HUES64 (cell line): ENCODE measurements at regions not wholly inside any gene's neighbourhood (a gene's known extent, or its start where the extent isn't known, plus 50 kb on each side); places are given as distances from the start of the nearest gene placed in this dataset.
"Not testable (repeated sequence)": the region's sequence is repeated elsewhere in the genome, so short reads cannot be mapped to it uniquely, and the experiment has no call there.

Source experiments
- H3K27ac ChIP-seq: 2 replicates; pipeline ENCODE4 v1.7.0; 2013; ENCODE audit warnings: low read depth, low read length, inconsistent platforms
- H3K27me3 ChIP-seq: 2 replicates; pipeline ENCODE4 v1.6.1; 2013; ENCODE audit warnings: mild to moderate bottlenecking, low read length; ENCODE audit not compliant: insufficient read depth
- H3K36me3 ChIP-seq: 2 replicates; pipeline ENCODE4 v1.6.1; 2013; ENCODE audit warnings: mild to moderate bottlenecking, low read length; ENCODE audit not compliant: insufficient read depth
- H3K4me1 ChIP-seq: 2 replicates; pipeline ENCODE4 v1.6.1; 2013; ENCODE audit warnings: mild to moderate bottlenecking, low read length, moderate library complexity; ENCODE audit not compliant: insufficient read depth
- H3K4me3 ChIP-seq: 2 replicates; pipeline ENCODE4 v1.5.1; 2013; ENCODE audit warnings: mild to moderate bottlenecking, low read length, moderate library complexity
- H3K9ac ChIP-seq: 2 replicates; pipeline ENCODE4 v1.6.1; 2013; ENCODE audit warnings: mild to moderate bottlenecking, low read depth, low read length
- H3K9me3 ChIP-seq: 2 replicates; pipeline ENCODE4 v1.6.1; 2013; ENCODE audit warnings: low read depth, low read length; ENCODE audit not compliant: insufficient read depth
- WGBS: fragments of 150-250, 120-280 bp; methylation state at CpG from one replicate; pipeline ENCODE4 v1.1.7; 2013; ENCODE audit warnings: missing lambda C conversion rate; 5-methylcytosine and 5-hydroxymethylcytosine counted together

DNA sequence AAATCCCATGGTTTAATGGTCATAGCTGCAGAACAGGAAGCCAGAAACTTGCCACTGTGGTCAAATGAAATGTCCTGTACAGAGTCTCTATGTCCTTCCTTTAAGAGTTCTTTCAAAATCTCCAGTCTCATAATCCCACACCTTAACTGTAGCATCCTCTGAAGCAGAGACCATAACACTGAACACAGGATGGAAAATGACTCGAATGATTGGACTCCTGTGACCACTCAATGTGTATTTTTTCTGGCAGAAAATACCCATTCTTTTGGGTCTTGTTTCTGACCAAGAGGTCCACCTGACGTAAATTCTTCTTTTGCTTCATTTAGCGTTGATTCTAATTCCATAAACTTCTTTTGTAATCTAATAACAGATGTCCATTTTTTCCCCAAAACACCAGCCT is 181.4 kb upstream of the PLGLB2 start:
- H3K4me3 ChIP-seq, H3K27me3 ChIP-seq, H3K27ac ChIP-seq, H3K9ac ChIP-seq, H3K36me3 ChIP-seq, H3K4me1 ChIP-seq, H3K9me3 ChIP-seq: not testable (repeated sequence)
- WGBS = 93% methylated on average over 3 of the region's 3 CpGs

DNA sequence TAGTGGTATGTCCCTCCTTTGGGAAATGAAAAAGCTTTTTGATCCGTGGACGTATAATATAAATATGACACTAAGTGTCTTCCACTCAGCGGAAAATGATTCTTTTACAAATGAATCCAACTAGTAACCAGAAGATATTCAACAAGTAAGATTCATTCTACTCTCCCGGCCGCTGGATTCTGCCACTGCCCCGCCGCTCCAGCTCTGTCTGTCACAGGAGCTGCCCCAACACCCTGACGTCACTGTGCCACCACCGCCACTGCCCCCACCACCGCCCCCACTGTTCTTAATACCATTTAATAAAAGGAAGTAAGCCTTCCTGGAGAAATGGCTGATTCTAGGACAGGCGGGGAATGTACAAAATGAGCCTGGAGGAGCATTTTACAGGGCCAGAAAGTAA is 180.8 kb upstream of the PLGLB2 start:
- not testable (repeated sequence) for H3K27ac ChIP-seq, H3K36me3 ChIP-seq
- 97% methylated on average over 6 of the region's 11 CpGs for WGBS

GRCh38 chr2:87567912-87568311 is 180.0 kb upstream of the PLGLB2 start:
- not testable (repeated sequence) for H3K4me1 ChIP-seq, H3K27ac ChIP-seq, H3K36me3 ChIP-seq, H3K9me3 ChIP-seq, H3K4me3 ChIP-seq, H3K27me3 ChIP-seq, H3K9ac ChIP-seq
- 88% methylated on average over 2 of the region's 3 CpGs for WGBS

More for the DNA sequence above, 180.8 kb upstream of the PLGLB2 start:
- H3K4me1 ChIP-seq, H3K9ac ChIP-seq, H3K27me3 ChIP-seq, H3K9me3 ChIP-seq, H3K4me3 ChIP-seq: not testable (repeated sequence)

DNA sequence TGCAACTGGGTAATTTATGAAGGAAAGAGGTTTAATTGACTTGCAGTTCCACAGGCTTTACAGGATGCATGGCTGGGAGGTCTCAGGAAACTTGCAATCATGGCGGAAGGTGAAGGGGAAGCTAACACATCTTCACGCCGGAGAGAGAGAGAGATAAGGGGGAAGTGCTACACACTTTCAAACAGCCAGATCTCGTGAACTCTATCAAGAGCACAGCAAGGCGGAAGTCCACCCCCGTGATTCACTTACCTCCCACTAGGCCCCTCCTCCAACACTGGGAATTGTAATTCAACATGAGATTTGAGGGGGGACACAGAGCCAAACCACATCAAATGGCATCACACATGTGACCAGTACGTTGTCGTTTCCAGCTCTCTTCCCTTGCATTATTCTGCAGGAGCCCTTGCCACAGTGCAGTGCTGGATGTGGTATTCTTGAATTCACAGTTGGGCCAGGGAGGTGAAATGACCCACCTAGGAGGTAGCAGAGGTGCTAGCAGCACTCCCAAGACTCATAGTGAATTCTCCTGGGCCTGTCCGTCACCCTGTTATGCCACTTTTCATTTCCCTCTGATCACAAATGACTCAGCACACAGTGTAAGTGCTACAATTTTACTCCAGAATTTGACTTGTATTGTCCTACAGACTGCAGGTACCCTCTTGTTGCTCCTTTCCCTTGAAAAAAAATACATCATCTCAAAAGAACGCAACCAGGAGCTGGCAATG is 179.2 kb upstream of the PLGLB2 start:
- H3K4me1 ChIP-seq, H3K27me3 ChIP-seq, H3K27ac ChIP-seq, H3K4me3 ChIP-seq, H3K36me3 ChIP-seq, H3K9ac ChIP-seq, H3K9me3 ChIP-seq: not testable (repeated sequence)
- 96% methylated on average over 3 of the region's 10 CpGs for WGBS

DNA sequence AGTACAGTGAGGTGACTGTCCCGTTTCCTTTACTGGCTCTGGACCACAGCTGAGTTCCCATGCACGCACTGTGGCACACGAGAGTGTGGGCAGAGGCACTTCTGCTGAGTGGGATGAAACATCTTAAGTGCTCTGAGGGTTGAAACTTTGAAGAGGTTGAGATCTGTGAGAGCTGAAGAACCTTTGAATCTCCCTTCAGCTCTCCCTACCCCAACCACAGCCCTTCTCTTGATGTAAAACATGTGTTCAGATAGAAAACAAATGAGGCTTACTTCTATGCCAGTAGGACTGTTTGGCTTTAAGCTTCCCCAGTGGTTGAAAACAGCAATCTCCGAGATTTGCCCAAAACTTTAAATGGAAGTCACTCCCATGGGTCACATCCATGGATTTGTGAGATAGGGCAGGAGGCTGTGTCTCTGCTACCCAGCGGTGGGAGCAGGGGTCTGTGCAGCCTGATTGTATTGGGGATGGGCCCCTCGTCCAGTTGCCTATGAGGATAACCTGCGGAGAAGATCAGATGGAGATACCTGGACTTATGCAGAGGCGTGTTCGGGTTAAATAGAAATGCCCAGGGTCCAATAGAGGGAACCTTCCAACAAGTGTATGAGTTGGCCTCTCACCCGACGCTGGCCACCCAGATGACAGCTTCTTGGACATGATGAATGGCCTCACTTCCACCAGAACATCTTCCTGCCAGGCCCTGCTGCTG is 178.0 kb upstream of the PLGLB2 start:
- H3K27ac ChIP-seq, H3K9ac ChIP-seq, H3K27me3 ChIP-seq, H3K36me3 ChIP-seq, H3K9me3 ChIP-seq, H3K4me1 ChIP-seq, H3K4me3 ChIP-seq: not testable (repeated sequence)
- 94% methylated on average over 5 of the region's 11 CpGs for WGBS

GRCh38 chr2:87571889-87572465 is 175.9 kb upstream of the PLGLB2 start:
- not testable (repeated sequence) for H3K9me3 ChIP-seq, H3K36me3 ChIP-seq, H3K9ac ChIP-seq, H3K4me3 ChIP-seq, H3K4me1 ChIP-seq, H3K27ac ChIP-seq, H3K27me3 ChIP-seq
- 98% methylated on average over 2 of the region's 8 CpGs for WGBS

GRCh38 chr2:87572906-87573305 is 175.0 kb upstream of the PLGLB2 start:
- H3K27ac ChIP-seq, H3K27me3 ChIP-seq, H3K9ac ChIP-seq, H3K9me3 ChIP-seq, H3K4me3 ChIP-seq, H3K36me3 ChIP-seq, H3K4me1 ChIP-seq: not testable (repeated sequence)
- 89% methylated on average over 4 of the region's 12 CpGs for WGBS

GRCh38 chr2:87573386-87574192 is 174.3 kb upstream of the PLGLB2 start:
- not testable (repeated sequence) for H3K4me1 ChIP-seq, H3K4me3 ChIP-seq, H3K9me3 ChIP-seq, H3K9ac ChIP-seq, H3K27me3 ChIP-seq, H3K36me3 ChIP-seq, H3K27ac ChIP-seq
- 67% methylated on average over 4 of the region's 14 CpGs for WGBS

- 89% methylated on average over 4 of the region's 10 CpGs for WGBS
- not testable (repeated sequence) for H3K4me1 ChIP-seq, H3K36me3 ChIP-seq, H3K4me3 ChIP-seq, H3K27me3 ChIP-seq, H3K9me3 ChIP-seq, H3K27ac ChIP-seq, H3K9ac ChIP-seq
Observed at GRCh38 chr2:87574193-87575119, 173.4 kb upstream of the PLGLB2 start.

DNA sequence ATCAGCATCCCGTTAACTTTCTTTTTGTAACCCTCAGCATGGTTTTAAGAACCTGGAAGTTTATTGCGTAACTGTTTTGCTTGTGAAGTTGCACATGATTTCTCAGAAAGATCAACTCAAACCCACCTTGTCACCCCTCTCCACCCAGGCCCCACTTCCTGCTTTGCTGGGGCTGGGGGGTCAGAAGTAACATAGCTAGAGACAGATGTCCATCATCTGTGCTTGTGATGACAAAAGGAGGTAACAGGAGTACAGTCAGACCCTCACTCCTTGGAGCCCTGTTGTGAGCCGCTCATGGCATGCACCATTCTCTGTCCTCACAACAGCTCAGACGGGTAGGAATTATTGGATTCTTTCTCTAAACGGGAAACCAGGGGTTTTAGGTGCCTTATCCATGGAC is 172.7 kb upstream of the PLGLB2 start:
- H3K9me3 ChIP-seq, H3K27me3 ChIP-seq, H3K9ac ChIP-seq, H3K27ac ChIP-seq, H3K4me1 ChIP-seq, H3K36me3 ChIP-seq, H3K4me3 ChIP-seq: not testable (repeated sequence)
- WGBS = 83% methylated on average over 3 of the region's 5 CpGs
